NCI-H2171 (cell line): ENCODE measurements at regions not wholly inside any gene's neighbourhood (a gene's known extent, or its start where the extent isn't known, plus 50 kb on each side); places are given as distances from the start of the nearest gene placed in this dataset.

Source experiments
- DNase-seq: peaks from one replicate; lab custom pipeline; 2025; lab: John Stamatoyannopoulos, UW

- no peak for DNase-seq
Measured at GRCh38 chr2:60096556-60096955, 456.9 kb downstream of the BCL11A start.

- no peak for DNase-seq
Measured at GRCh38 chr2:60095903-60096302, 457.6 kb downstream of the BCL11A start.

- no peak for DNase-seq
Measured at GRCh38 chr2:60095202-60095815, 458.1 kb downstream of the BCL11A start.

GRCh38 chr2:60094450-60094929, 459.0 kb downstream of the BCL11A start:
- DNase-seq: no peak

- DNase-seq: peak; percentile 11
Measured at GRCh38 chr2:60092781-60093180, 460.7 kb downstream of the BCL11A start.

- DNase-seq: no peak
Measured at GRCh38 chr2:60091894-60092293, 461.6 kb downstream of the BCL11A start.

GRCh38 chr2:60091266-60091665, 462.2 kb downstream of the BCL11A start:
- no peak for DNase-seq

GRCh38 chr2:60079562-60079961, 473.9 kb downstream of the BCL11A start:
- no peak for DNase-seq

GRCh38 chr2:60075048-60075447, 478.4 kb downstream of the BCL11A start:
- DNase-seq: no peak

- DNase-seq: no peak
Measured at GRCh38 chr2:60073201-60073600, 480.3 kb downstream of the BCL11A start.

GRCh38 chr2:60072609-60073008, 480.8 kb downstream of the BCL11A start:
- no peak for DNase-seq

- DNase-seq: no peak
Measured at GRCh38 chr2:60071490-60071831, 482.0 kb downstream of the BCL11A start.

GRCh38 chr2:60070736-60071489, 482.5 kb downstream of the BCL11A start:
- DNase-seq: no peak

- no peak for DNase-seq
Measured at GRCh38 chr2:60070196-60070595, 483.3 kb downstream of the BCL11A start.

GRCh38 chr2:60068755-60069154, 484.7 kb downstream of the BCL11A start:
- DNase-seq: no peak

GRCh38 chr2:60067006-60067405, 486.4 kb downstream of the BCL11A start:
- no peak for DNase-seq

- DNase-seq: no peak
Measured at GRCh38 chr2:60066096-60066839, 487.2 kb downstream of the BCL11A start.

GRCh38 chr2:60064687-60065389, 488.6 kb downstream of the BCL11A start:
- DNase-seq: peak; percentile 1

GRCh38 chr2:60058781-60059180, 494.7 kb downstream of the BCL11A start:
- DNase-seq: no peak

- DNase-seq: no peak
Measured at GRCh38 chr2:60054571-60055340, 498.7 kb downstream of the BCL11A start.

- DNase-seq: peak; percentile 22
Measured at GRCh38 chr2:60053791-60054190, 499.7 kb downstream of the BCL11A start.

GRCh38 chr2:60052601-60053000, 500.9 kb downstream of the BCL11A start:
- DNase-seq: no peak
